MM.1S (cell line): ENCODE measurements at regions not wholly inside any gene's neighbourhood (a gene's known extent, or its start where the extent isn't known, plus 50 kb on each side); places are given as distances from the start of the nearest gene placed in this dataset.

Experiments
- EZH2 ChIP-seq: fragments of 300-600 bp; sonication (generic); optimal IDR thresholded peaks from 2 replicates; pipeline ENCODE3; 2017; ENCODE audit warnings: low read depth, mild to moderate bottlenecking, antibody characterized with exemption, low read length, mixed read lengths
- EZH2phosphoT487 ChIP-seq: fragments of 300-600 bp; sonication (generic); IDR thresholded peaks from 2 replicates; pipeline ENCODE4 v1.6.1; 2018; ENCODE audit warnings: antibody characterized with exemption, low read length
- TF ChIP-seq, protein P1 (sequence below): fragments of 300-600 bp; sonication (generic); IDR thresholded peaks from 2 replicates; pipeline ENCODE4 v1.5.1; 2016; ENCODE audit warnings: antibody characterized with exemption, low read length, mixed read lengths

DNA sequence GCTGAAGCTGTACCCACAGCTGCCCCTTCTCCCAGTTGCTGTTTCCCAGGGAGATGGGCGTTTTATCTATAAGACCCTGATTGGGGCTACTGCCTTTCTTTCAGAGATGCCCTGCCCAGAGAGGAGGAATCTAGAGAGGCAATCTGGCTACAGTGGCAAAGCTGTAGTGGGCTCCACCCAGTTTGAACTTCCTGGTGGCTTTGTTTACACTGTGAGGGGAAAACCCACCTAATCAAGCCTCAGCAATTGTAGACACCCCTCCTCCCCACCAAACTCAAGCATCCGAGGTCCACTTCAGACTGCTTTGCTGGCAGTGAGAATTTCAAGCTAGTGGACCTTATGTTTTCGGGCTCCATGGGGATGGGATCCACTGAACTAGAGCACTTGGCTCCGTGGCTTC is 240.4 kb upstream of the AFF2 start:
- TF ChIP-seq, protein P1, sequence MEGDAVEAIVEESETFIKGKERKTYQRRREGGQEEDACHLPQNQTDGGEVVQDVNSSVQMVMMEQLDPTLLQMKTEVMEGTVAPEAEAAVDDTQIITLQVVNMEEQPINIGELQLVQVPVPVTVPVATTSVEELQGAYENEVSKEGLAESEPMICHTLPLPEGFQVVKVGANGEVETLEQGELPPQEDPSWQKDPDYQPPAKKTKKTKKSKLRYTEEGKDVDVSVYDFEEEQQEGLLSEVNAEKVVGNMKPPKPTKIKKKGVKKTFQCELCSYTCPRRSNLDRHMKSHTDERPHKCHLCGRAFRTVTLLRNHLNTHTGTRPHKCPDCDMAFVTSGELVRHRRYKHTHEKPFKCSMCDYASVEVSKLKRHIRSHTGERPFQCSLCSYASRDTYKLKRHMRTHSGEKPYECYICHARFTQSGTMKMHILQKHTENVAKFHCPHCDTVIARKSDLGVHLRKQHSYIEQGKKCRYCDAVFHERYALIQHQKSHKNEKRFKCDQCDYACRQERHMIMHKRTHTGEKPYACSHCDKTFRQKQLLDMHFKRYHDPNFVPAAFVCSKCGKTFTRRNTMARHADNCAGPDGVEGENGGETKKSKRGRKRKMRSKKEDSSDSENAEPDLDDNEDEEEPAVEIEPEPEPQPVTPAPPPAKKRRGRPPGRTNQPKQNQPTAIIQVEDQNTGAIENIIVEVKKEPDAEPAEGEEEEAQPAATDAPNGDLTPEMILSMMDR = no peak
- TF ChIP-seq EZH2 = no peak
- no peak for TF ChIP-seq EZH2phosphoT487
